Spinal cord (tissue), 9 donors: ENCODE measurements at regions not wholly inside any gene's neighbourhood (a gene's known extent, or its start where the extent isn't known, plus 50 kb on each side); places are given as distances from the start of the nearest gene placed in this dataset.
A peak's percentile ranks its signal among the peaks of the same experiment; 100 is the strongest.

Source experiments
- DNase-seq, 6 donors: peaks; one replicate each; pipeline versions ENCODE4 v3.0.0 to v3.0.0-alpha.2; 2013 to 2015; ENCODE audit warnings: low spot score in 6 of 6, low read depth in 4 of 6
- H3K27ac ChIP-seq: one replicate; pipeline ENCODE4 v1.5.1; 2013; ENCODE audit warnings: low read depth, low read length, control low read depth
- H3K27me3 ChIP-seq: one replicate; pipeline ENCODE4 v1.6.1; 2013; ENCODE audit warnings: low read length; ENCODE audit not compliant: control insufficient read depth, insufficient read depth
- H3K36me3 ChIP-seq: one replicate; pipeline ENCODE4 v1.6.1; 2013; ENCODE audit warnings: low read length; ENCODE audit not compliant: control insufficient read depth, insufficient read depth
- H3K4me1 ChIP-seq: one replicate; pipeline ENCODE4 v1.6.1; 2013; ENCODE audit warnings: low read length; ENCODE audit not compliant: control insufficient read depth, insufficient read depth
- H3K4me3 ChIP-seq: one replicate; pipeline ENCODE4 v1.5.1; 2013; ENCODE audit warnings: low read depth, low read length, control low read depth
- H3K9me3 ChIP-seq: one replicate; pipeline ENCODE4 v1.6.1; 2013; ENCODE audit warnings: low read length; ENCODE audit not compliant: control insufficient read depth, insufficient read depth
- WGBS: methylation state at CpG from one replicate; pipeline ENCODE4 v1.1.5; 2013; ENCODE audit warnings: missing lambda C conversion rate; ENCODE audit not compliant: insufficient coverage; 5-methylcytosine and 5-hydroxymethylcytosine counted together
- donor health status: healthy.

DNA sequence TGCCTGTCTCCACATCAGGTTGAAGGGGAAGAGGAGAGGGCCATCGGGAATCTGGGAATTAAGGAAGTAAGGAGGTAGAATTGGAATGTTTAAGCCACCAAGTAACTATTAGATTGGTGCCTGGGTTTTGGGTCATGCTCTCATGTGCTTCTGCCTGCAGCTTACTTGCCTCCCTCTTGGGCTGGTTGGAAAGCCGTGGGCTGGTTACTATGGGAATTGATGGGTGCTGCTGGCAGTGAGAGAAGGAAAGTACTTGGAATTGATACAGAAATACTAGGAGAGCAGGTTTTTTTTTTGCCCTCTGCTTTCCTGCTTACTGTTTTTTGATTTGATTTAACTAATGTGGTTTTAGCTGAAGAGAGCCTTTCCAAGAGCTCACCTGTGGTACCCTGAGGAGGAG lies 493.5 kb upstream of the RGS6 start:
- no peaks in the 10 kb centered on the region for H3K4me1 ChIP-seq
- H3K9me3 ChIP-seq, result no peaks in the 10 kb centered on the region
- H3K36me3 ChIP-seq, result no peaks in the 10 kb centered on the region
- DNase-seq, result peak; percentile 17 to 77 (median 30)
- peak overlapping the region; percentile 54 for H3K27ac ChIP-seq
- no peaks in the 10 kb centered on the region for H3K27me3 ChIP-seq
- 50% methylated on average over 1 of the region's 2 CpGs for WGBS
- H3K4me3 ChIP-seq, result no peak overlapping the region

DNA sequence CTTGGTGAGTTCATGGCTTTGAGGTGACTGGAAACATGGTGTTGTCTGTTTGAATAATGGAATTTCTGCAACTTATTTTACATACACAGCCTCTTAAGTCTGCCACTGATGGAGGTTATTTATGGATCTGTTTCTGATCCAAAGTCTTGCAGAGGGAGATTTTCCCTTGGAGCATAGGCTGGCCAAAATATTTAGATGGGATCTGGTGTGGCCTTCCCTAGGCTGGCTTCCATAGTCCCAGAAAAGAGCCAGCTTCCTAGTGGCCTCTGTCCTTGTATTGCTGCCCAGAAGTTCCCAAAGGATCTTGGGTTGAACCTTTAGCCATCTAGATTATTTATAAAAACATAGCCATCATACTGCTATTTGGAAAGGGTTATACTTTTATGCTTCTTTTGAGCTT lies 491.1 kb upstream of the RGS6 start:
- H3K27ac ChIP-seq, result no peak overlapping the region
- no peaks in the 10 kb centered on the region for H3K27me3 ChIP-seq
- no peaks in the 10 kb centered on the region for H3K9me3 ChIP-seq
- no peak for DNase-seq
- no peak overlapping the region for H3K4me3 ChIP-seq
- no peaks in the 10 kb centered on the region for H3K4me1 ChIP-seq
- H3K36me3 ChIP-seq, result no peaks in the 10 kb centered on the region

DNA sequence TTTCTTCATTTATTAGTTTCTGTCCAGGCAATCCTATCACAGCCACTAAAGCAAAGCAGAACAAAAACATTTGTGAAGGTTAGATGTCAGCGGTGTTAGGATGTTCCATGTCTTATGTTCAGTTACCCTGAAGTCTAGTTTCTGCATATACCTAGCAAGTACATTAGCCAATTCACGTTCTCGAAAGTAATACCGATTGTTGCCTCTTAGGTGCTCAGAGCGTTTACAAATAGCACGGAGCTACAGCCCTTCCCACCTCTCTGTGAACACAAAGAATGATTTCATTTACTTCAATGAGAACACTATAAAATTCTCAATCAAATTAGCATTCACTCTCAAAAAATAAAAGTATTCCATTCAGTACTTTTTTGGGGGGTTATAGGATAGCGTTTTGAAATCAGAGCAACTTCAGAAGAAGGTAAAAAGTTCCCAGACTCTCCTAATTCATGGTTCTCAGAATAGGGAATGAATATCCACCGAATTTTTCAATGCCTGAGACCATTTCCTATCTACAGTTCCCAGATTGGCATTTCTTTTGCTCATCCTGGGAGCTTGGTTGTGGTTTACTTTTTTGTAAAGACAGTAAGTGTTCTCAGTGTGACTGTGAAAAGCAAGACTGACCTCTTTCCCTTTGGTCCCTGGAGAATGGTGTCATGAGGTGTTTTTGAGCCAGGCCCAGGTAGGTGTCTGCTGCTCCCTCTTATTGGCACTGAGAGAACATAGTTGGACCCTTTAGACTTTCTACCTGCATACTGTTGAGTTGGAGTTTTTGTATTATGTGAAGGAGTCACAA lies 488.0 kb upstream of the RGS6 start:
- Histone ChIP-seq H3K9me3 (no peaks in the 10 kb centered on the region), H3K4me3 (no peak overlapping the region), H3K27ac (no peak overlapping the region), H3K27me3 (no peaks in the 10 kb centered on the region), H3K36me3 (no peaks in the 10 kb centered on the region), H3K4me1 (no peaks in the 10 kb centered on the region)
- WGBS, result 93% methylated on average over 6 of the region's 8 CpGs
- no peak for DNase-seq

DNA sequence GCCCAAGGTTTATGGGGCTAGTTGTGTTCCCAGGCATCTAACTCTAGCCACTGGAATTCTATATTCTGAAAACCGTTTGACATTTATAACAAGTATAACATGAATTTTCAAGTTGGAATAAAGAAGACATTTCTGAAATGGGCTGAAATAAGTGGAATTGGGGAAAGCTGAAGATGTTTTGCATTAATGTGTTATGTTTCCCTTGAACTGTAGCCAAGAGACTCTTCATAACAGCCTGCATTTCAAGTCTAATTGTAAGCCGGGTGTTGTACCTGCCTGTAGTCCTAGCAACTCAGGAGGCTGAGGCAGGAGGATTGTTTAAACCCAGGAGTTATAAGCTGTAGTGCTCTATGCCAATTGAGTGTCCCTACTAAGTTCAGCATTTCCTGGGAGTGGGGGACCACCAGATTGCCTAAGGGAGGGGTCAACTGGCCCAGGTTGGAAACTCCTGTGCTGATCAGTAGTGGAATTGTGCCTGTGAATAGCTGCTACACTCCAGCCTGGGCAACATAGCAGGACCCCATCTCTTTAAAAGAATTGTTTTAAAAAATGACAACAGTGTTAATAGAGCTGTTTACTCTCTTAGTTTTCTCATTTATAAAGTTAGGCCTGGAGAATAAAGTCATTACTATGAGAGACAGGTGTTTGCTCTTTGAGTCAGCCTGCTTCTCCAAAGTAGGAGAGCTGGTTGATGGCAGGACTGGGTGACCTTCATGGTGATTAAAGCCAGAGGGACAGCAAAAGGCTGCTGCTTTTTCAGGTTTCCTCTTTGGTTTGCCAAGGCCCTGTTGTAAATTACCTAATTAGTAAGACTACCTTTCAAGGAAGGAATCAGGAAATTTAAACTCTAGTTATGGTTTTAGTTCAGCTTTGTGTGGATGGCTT lies 483.6 kb upstream of the RGS6 start:
- DNase-seq, result no peak
- Histone ChIP-seq H3K27ac (no peak overlapping the region), H3K9me3 (no peaks in the 10 kb centered on the region), H3K36me3 (no peaks in the 10 kb centered on the region), H3K27me3 (no peaks in the 10 kb centered on the region), H3K4me3 (no peak overlapping the region), H3K4me1 (no peaks in the 10 kb centered on the region)
- WGBS, result 67% methylated on average over 1 of the region's 2 CpGs

DNA sequence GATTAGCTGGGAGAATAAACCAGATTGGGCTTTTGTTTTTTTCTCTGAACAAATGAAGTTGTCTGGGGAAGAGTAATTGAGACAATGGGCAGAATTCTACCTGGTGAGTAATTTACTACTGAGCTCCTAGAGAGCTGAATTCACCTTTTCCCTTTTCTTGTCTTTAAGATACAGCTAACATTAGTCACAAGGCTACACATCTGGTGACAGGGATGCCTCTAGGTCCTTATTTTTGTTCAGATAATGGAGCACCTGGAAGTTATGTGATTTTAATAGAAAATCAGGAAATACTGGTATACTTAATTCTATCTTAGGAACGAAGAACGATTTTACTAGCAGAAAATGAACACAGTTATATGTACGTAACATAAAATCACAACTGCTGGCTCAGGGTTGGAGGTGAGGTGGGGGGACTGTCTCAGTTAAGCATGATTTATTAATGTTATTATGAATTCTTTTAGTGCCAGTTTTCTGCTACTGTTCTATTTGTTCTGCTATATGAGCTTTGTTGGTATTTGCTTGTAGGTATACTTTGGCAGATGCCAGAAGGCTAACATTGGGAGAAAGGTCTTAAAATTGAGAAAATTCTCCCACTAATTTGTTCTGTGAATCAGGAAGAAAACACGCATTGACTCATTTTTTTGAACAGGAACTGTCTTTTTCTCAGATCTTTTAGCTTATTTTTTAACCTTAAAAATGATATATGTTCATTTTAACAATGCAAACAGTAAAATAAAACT lies 482.7 kb upstream of the RGS6 start:
- H3K9me3 ChIP-seq, result no peaks in the 10 kb centered on the region
- DNase-seq, result no peak
- no peaks in the 10 kb centered on the region for H3K36me3 ChIP-seq
- WGBS, result no CpG with 5 or more reads among the region's 4 CpGs
- H3K4me1 ChIP-seq, result no peaks in the 10 kb centered on the region
- no peaks in the 10 kb centered on the region for H3K27me3 ChIP-seq
- no peak overlapping the region for H3K4me3 ChIP-seq
- no peak overlapping the region for H3K27ac ChIP-seq

DNA sequence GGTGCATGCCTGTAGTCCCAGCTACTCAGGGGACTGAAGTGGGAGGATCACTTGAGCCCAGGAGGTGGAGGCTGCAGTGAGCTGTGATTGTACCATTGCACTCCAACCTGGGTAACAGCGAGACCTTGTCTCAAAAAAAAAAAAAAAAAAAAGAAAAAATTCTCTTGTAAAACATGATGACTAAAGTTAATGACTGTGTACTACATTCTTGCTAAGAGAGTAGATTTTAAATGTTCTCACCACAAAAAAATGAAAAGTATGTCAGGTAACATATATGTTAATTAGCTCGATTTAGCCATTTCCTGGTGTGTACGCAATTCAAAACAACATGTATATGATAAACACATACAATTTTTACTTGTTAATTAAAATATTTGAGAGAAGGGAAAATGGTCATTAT lies 480.7 kb upstream of the RGS6 start:
- Histone ChIP-seq H3K27ac (no peak overlapping the region), H3K36me3 (no peaks in the 10 kb centered on the region), H3K27me3 (no peaks in the 10 kb centered on the region), H3K4me1 (no peaks in the 10 kb centered on the region), H3K9me3 (no peaks in the 10 kb centered on the region), H3K4me3 (no peak overlapping the region)
- WGBS, result no CpG with 5 or more reads among the region's 3 CpGs
- no peak for DNase-seq

DNA sequence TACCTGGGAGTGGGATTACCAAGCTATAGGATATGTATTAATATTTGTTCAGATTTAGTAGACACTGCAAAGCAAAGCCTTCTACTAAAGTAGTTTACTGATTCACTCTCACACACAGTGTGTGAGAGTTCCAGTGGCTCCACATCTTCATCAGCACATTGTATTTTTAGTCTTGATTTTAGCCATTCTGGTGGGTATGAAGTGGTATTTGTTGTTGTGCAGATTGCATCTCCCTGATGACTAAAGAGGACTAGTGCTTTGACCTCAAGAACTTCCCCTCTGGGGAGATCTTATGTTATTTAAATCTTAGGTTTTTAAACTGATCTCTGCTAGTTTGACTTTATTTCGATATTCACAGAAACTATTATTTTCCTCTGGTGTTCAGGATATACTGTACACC lies 479.7 kb upstream of the RGS6 start:
- whole genome bisulfite sequencing, result no CpG with 5 or more reads among the region's 1 CpG
- H3K4me3 ChIP-seq, result no peak overlapping the region
- no peaks in the 10 kb centered on the region for H3K27me3 ChIP-seq
- H3K27ac ChIP-seq, result no peak overlapping the region
- no peaks in the 10 kb centered on the region for H3K4me1 ChIP-seq
- H3K9me3 ChIP-seq, result no peaks in the 10 kb centered on the region
- DNase-seq, result no peak
- no peaks in the 10 kb centered on the region for H3K36me3 ChIP-seq

DNA sequence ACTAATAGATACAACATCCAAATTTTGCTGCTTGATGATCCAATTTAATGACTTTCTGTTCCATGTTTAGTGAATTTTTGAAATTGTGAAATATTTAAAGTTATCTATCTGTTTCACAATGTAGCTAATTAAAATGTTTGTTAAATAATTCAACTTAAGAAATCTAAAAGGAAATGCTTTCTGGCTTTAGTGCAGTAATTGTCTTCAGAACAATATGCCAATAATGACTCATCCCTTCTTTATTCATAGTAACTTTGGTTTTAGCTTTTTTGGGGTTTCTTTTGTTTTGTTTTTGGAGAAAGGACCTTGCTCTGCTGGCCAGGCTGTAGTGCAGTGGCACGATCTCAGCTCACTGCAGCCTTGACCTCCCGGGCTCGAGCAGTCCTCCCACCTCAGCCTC lies 479.2 kb upstream of the RGS6 start:
- H3K9me3 ChIP-seq, result no peaks in the 10 kb centered on the region
- H3K4me3 ChIP-seq, result no peak overlapping the region
- H3K27me3 ChIP-seq, result no peaks in the 10 kb centered on the region
- no peaks in the 10 kb centered on the region for H3K4me1 ChIP-seq
- H3K36me3 ChIP-seq, result no peaks in the 10 kb centered on the region
- no peak overlapping the region for H3K27ac ChIP-seq
- WGBS, result no CpG with 5 or more reads among the region's 3 CpGs
- no peak for DNase-seq

DNA sequence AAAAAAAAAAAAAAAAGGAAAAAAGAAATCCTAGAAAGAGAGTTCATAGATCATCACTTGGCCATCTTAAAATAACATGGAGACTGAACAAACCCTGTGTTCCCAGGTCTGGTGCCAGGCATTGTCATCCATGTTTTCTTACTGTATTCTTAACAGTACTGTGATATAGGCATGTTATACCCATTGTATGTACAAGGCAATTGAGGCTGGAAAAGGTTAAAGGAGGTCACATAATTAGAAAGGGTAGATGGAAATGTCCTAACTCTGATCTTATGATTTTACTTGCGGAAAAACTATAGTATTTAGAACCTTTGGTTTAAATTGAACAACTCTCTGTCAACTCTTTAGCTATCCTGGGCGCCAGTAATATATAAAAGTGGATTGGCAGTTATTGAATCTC lies 478.2 kb upstream of the RGS6 start:
- Histone ChIP-seq H3K36me3 (no peaks in the 10 kb centered on the region), H3K4me3 (no peak overlapping the region), H3K27me3 (no peaks in the 10 kb centered on the region), H3K4me1 (no peaks in the 10 kb centered on the region), H3K9me3 (no peaks in the 10 kb centered on the region), H3K27ac (no peak overlapping the region)
- no peak for DNase-seq
- no CpG with 5 or more reads among the region's 2 CpGs for WGBS
